ENCODE measurements at regions not wholly inside any gene's neighbourhood (a gene's known extent, or its start where the extent isn't known, plus 50 kb on each side); places are given as distances from the start of the nearest gene placed in this dataset.

- POLR2A ChIA-PET: interaction anchor here (0.6 to 0.9 kb wide), 2 partner anchors 16 to 149 kb away, joined by 3 read pairs; no protein-coding TSS in a partner anchor
- no peaks in the 10 kb centered on the region for H4K20me1 ChIP-seq (replicated peaks; ENCODE audit: control insufficient read depth, insufficient read depth, low read length)
- 18% methylated on average over 7 of the region's 7 CpGs for WGBS (ENCODE audit: insufficient coverage, low coverage, missing lambda C conversion rate)
- CTCF ChIA-PET (ENCODE audit: low intra/inter-chr PET ratio): no interaction called here
- no peak overlapping the region for H2AFZ ChIP-seq (ENCODE audit: low read depth, low read length)
- peaks cover 0 to 19% of the 10 kb centered on the region in 2 experiments; a peak in 2 of 5 replicates for H3K27me3 ChIP-seq (ENCODE audit: control insufficient read depth in 2 of 2, insufficient read depth in 2 of 2, low read length in 2 of 2)
- no TSS peak for BruUV-seq (replicated peaks)
- H3K9me1 ChIP-seq (ENCODE audit: control insufficient read depth, insufficient read depth, low read length): no peaks in the 10 kb centered on the region
- no peak overlapping the region for H3K27ac ChIP-seq (ENCODE audit: extremely low read depth, low read depth, low read length)
- no peaks in the 10 kb centered on the region for H3K79me2 ChIP-seq (ENCODE audit: control insufficient read depth, insufficient read depth, low read length)
- no peak for FAIRE-seq
- no peak overlapping the region for H3K9ac ChIP-seq (ENCODE audit: insufficient read depth in 1 of 2, low read depth in 2 of 2, low read length in 2 of 2)
- H3K4me1 ChIP-seq (replicated peaks in 1 of 2; ENCODE audit: control insufficient read depth in 2 of 2, insufficient read depth in 2 of 2, low read length in 2 of 2): no peaks in the 10 kb centered on the region
- no peak for ATAC-seq
- DNase-seq (ENCODE audit: extremely low read depth in 1 of 4, low spot score in 3 of 4): no peak
- H3K9me3 ChIP-seq (replicated peaks; ENCODE audit: control insufficient read depth, insufficient read depth, low read depth, low read length): no peaks in the 10 kb centered on the region
- intact Hi-C loops (cut with micrococcal nuclease) (no loop called here), in situ Hi-C loops (cut with MboI) (no loop called here)
- H3K4me3 ChIP-seq: no peak overlapping the region
- H3K36me3 ChIP-seq (ENCODE audit: control insufficient read depth, insufficient read depth, low read length): no peaks in the 10 kb centered on the region
- no peak overlapping the region for H3K4me2 ChIP-seq (ENCODE audit: insufficient read depth, low read length)
- TF ChIP-seq CLOCK (CRISPR knock-in tag; IDR thresholded peaks at IDR 0.05; ENCODE audit: borderline replicate concordance) (no peak), CREM (IDR thresholded peaks at IDR 0.05; ENCODE audit: low read depth) (peak; percentile 41; the same call in 1 of the 2 replicates), REST (IDR thresholded peaks at IDR 0.05; ENCODE audit: borderline replicate concordance) (peak; percentile 18; the same call in 1 of the 2 replicates), REST (CRISPR knock-in tag; IDR thresholded peaks at IDR 0.05; ENCODE audit: low read depth) (no peak), SOX6 (IDR thresholded peaks at IDR 0.05) (peak; percentile 28; the same call in 1 of the 2 replicates), ATF3 (IDR thresholded peaks at IDR 0.05) (peak; percentile 57; the same call in 1 of the 2 replicates), ATF3 (CRISPR knock-in tag; conservative IDR thresholded peaks at IDR 0.05) (no peak), CTCF (IDR thresholded peaks at IDR 0.05 in 2 of 3, conservative IDR thresholded peaks at IDR 0.05 in 1 of 3; ENCODE audit: insufficient read depth in 2 of 3, low read depth in 1 of 3, low read length in 3 of 3) (no peak), ZNF589 (CRISPR knock-in tag; IDR thresholded peaks at IDR 0.05; ENCODE audit: low read depth) (no peak)
These were observed 221.8 kb upstream of the KLF6 start for GRCh38 chr10:4006858-4007257.

Data from K562 (cell line).